ENCODE measurements at regions not wholly inside any gene's neighbourhood (a gene's known extent, or its start where the extent isn't known, plus 50 kb on each side); places are given as distances from the start of the nearest gene placed in this dataset.

DNA sequence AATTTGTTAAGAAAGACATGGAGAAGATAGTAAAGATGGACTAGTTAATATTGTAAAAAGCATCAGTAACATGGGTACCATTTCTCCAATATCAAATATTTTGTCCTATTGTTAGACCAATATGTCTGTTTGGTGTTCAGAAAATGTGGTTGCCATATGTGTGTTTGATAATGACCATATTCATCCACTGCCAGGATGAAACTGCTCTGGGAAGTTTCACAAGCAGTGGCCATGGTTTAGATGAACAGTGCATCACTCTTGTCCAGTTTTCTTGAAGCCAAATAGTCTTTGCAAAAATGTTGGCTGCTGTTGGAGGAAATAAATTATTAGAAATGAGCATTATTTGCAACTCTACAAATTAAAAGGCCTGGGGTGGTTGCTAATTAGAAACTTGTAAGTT is 333.8 kb downstream of the NUF2 start:
- Mint-ChIP-seq H3K4me1 (ENCODE audit: low read depth, unreplicated experiment) (no peaks in the 10 kb centered on the region), H3K4me3 (ENCODE audit: unreplicated experiment) (no peak overlapping the region), H3K36me3 (ENCODE audit: insufficient read depth, unreplicated experiment) (no peaks in the 10 kb centered on the region), H3K27ac (ENCODE audit: unreplicated experiment) (no peak overlapping the region), H3K9me3 (ENCODE audit: unreplicated experiment) (no peaks in the 10 kb centered on the region), H3K27me3 (ENCODE audit: insufficient read depth, unreplicated experiment) (no peaks in the 10 kb centered on the region)
- no peak overlapping the region for H3K4me3 ChIP-seq (ENCODE audit: low read depth, low read length)
- intact Hi-C loops (cut with micrococcal nuclease; ENCODE audit: unreplicated experiment): no loop called here
- no peaks in the 10 kb centered on the region for H3K36me3 ChIP-seq (ENCODE audit: control insufficient read depth, insufficient read depth, low read length)
- no TSS peak for BruUV-seq (replicated peaks)
- no peak for DNase-seq
- no peaks in the 10 kb centered on the region for H3K9me3 ChIP-seq
- CTCF ChIA-PET: no interaction called here
- H3K27me3 ChIP-seq (replicated peaks; ENCODE audit: control insufficient read depth, insufficient read depth, low read length): no peaks in the 10 kb centered on the region; the same call in 1 of the 2 replicates
- TF ChIP-seq, protein P1, sequence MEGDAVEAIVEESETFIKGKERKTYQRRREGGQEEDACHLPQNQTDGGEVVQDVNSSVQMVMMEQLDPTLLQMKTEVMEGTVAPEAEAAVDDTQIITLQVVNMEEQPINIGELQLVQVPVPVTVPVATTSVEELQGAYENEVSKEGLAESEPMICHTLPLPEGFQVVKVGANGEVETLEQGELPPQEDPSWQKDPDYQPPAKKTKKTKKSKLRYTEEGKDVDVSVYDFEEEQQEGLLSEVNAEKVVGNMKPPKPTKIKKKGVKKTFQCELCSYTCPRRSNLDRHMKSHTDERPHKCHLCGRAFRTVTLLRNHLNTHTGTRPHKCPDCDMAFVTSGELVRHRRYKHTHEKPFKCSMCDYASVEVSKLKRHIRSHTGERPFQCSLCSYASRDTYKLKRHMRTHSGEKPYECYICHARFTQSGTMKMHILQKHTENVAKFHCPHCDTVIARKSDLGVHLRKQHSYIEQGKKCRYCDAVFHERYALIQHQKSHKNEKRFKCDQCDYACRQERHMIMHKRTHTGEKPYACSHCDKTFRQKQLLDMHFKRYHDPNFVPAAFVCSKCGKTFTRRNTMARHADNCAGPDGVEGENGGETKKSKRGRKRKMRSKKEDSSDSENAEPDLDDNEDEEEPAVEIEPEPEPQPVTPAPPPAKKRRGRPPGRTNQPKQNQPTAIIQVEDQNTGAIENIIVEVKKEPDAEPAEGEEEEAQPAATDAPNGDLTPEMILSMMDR (IDR thresholded peaks at IDR 0.05; ENCODE audit: insufficient read depth in 1 of 2, low read depth in 1 of 2, low read length in 1 of 2, severe bottlenecking in 1 of 2, unreplicated experiment in 1 of 2): no peak
- POLR2A ChIA-PET: no interaction called here
- H3K4me1 ChIP-seq: no peaks in the 10 kb centered on the region

DNA sequence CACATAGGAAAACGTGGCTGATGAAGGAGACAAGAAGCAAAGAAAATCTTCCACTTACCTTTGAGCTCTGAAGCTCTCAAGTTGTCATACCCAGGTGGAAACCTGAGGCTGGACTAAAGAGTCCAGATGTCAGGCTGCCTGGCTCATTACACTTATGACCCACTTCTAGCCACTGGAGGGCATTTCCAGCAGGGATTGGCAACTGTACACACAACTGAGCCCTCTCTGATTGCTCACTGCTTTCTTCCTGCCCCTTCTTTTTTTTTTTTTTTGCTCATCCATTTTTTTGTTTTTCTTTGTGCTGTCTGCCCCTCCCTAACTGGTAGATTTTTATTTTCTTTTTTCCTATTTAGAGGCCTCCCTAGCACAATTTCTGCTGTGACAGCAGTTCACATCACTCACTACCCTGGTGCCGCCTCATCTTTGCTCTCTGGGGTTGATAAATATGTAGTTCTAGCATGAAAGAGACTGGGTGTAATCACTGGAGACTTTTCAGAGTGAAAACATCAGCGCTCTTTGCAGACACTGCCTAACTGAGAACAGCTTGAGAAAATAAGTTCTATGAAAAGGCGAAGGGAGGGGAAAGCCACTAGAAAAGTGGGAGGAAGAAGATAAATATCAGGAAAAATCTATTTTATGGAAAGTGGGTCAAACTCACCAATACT is 334.5 kb downstream of the NUF2 start:
- Histone ChIP-seq H3K9me3 (no peaks in the 10 kb centered on the region), H3K27me3 (replicated peaks; ENCODE audit: control insufficient read depth, insufficient read depth, low read length) (no peaks in the 10 kb centered on the region; the same call in 1 of the 2 replicates), H3K4me3 (ENCODE audit: low read depth, low read length) (no peak overlapping the region), H3K4me1 (no peaks in the 10 kb centered on the region), H3K36me3 (ENCODE audit: control insufficient read depth, insufficient read depth, low read length) (no peaks in the 10 kb centered on the region)
- TF ChIP-seq, protein P1 (IDR thresholded peaks at IDR 0.05; ENCODE audit: insufficient read depth in 1 of 2, low read depth in 1 of 2, low read length in 1 of 2, severe bottlenecking in 1 of 2, unreplicated experiment in 1 of 2): no peak
- Mint-ChIP-seq H3K4me3 (ENCODE audit: unreplicated experiment) (no peak overlapping the region), H3K9me3 (ENCODE audit: unreplicated experiment) (no peaks in the 10 kb centered on the region), H3K27ac (ENCODE audit: unreplicated experiment) (no peak overlapping the region), H3K36me3 (ENCODE audit: insufficient read depth, unreplicated experiment) (no peaks in the 10 kb centered on the region), H3K4me1 (ENCODE audit: low read depth, unreplicated experiment) (no peaks in the 10 kb centered on the region), H3K27me3 (ENCODE audit: insufficient read depth, unreplicated experiment) (no peaks in the 10 kb centered on the region)
- intact Hi-C loops (cut with micrococcal nuclease; ENCODE audit: unreplicated experiment): no loop called here
- no TSS peak for BruUV-seq (replicated peaks)
- ChIA-PET CTCF (no interaction called here), POLR2A (no interaction called here)
- no peak for DNase-seq

DNA sequence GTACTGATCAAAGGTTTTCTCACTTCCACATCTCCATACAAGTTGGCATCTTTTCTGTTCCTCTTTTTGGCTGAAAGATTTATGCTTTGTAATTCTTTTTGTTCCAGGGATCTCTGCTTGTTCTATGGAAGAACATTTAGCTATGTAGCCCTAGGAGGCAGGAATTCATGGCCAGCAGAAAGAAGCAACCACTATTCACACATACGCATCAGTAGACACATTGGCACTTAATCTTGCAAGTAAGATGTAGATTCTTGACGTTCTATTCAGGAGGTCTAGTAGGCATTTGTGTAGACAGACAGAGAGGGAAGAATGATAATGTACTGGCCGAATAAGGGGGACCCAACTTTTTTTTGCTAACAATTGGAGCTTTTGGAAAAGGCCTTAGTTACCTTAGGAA is 336.0 kb downstream of the NUF2 start:
- no peaks in the 10 kb centered on the region for H3K27me3 ChIP-seq (replicated peaks; ENCODE audit: control insufficient read depth, insufficient read depth, low read length)
- no peaks in the 10 kb centered on the region for H3K36me3 Mint-ChIP-seq (ENCODE audit: insufficient read depth, unreplicated experiment)
- no peaks in the 10 kb centered on the region for H3K36me3 ChIP-seq (ENCODE audit: control insufficient read depth, insufficient read depth, low read length)
- POLR2A ChIA-PET: no interaction called here
- no peaks in the 10 kb centered on the region for H3K9me3 Mint-ChIP-seq (ENCODE audit: unreplicated experiment)
- no peak overlapping the region for H3K4me3 ChIP-seq (ENCODE audit: low read depth, low read length)
- CTCF ChIA-PET: no interaction called here
- no TSS peak for BruUV-seq (replicated peaks)
- no peak overlapping the region for H3K4me3 Mint-ChIP-seq (ENCODE audit: unreplicated experiment)
- intact Hi-C loops (cut with micrococcal nuclease; ENCODE audit: unreplicated experiment): no loop called here
- no peak for DNase-seq
- H3K9me3 ChIP-seq: no peaks in the 10 kb centered on the region
- H3K27ac Mint-ChIP-seq (ENCODE audit: unreplicated experiment): no peak overlapping the region
- TF ChIP-seq, protein P1 (IDR thresholded peaks at IDR 0.05; ENCODE audit: insufficient read depth in 1 of 2, low read depth in 1 of 2, low read length in 1 of 2, severe bottlenecking in 1 of 2, unreplicated experiment in 1 of 2): no peak
- H3K4me1 Mint-ChIP-seq (ENCODE audit: low read depth, unreplicated experiment): no peaks in the 10 kb centered on the region
- no peaks in the 10 kb centered on the region for H3K4me1 ChIP-seq
- no peaks in the 10 kb centered on the region for H3K27me3 Mint-ChIP-seq (ENCODE audit: insufficient read depth, unreplicated experiment)
